ENCODE measurements at regions not wholly inside any gene's neighbourhood (a gene's known extent, or its start where the extent isn't known, plus 50 kb on each side); places are given as distances from the start of the nearest gene placed in this dataset.

GRCh38 chr16:9546438-9546786 lies 455.0 kb downstream of the HAPSTR1 start:
- H3K4me3 ChIP-seq (replicated peaks; ENCODE audit: insufficient read depth, low read length), result no peak overlapping the region
- TF ChIP-seq SPI1 (IDR thresholded peaks at IDR 0.05; ENCODE audit: borderline replicate concordance, low read depth), result no peak
- no peak for TF ChIP-seq GABPA (IDR thresholded peaks at IDR 0.05; ENCODE audit: low read depth)
- no peak for TF ChIP-seq POLR2AphosphoS5 (IDR thresholded peaks at IDR 0.05; ENCODE audit: low read depth)
- no peak for TF ChIP-seq REST (IDR thresholded peaks at IDR 0.05; ENCODE audit: insufficient replicate concordance, low read depth)
- no peak for TF ChIP-seq CTCF (IDR thresholded peaks at IDR 0.05; ENCODE audit: insufficient read depth, low read length)
- H3K27ac ChIP-seq (replicated peaks), result no peak overlapping the region
- DNase-seq (ENCODE audit: low read depth in 1 of 2, low spot score in 1 of 2), result no peak
- H3K27me3 ChIP-seq (ENCODE audit: insufficient read depth, poor library complexity, severe bottlenecking), result no peaks in the 10 kb centered on the region

- H3K4me3 ChIP-seq (replicated peaks; ENCODE audit: insufficient read depth, low read length), result no peak overlapping the region
- DNase-seq (ENCODE audit: low read depth in 1 of 2, low spot score in 1 of 2), result no peak
- no peak overlapping the region for H3K27ac ChIP-seq (replicated peaks)
- no peak for TF ChIP-seq REST (IDR thresholded peaks at IDR 0.05; ENCODE audit: insufficient replicate concordance, low read depth)
- no peak for TF ChIP-seq CTCF (IDR thresholded peaks at IDR 0.05; ENCODE audit: insufficient read depth, low read length)
- no peak for TF ChIP-seq GABPA (IDR thresholded peaks at IDR 0.05; ENCODE audit: low read depth)
- no peak for TF ChIP-seq POLR2AphosphoS5 (IDR thresholded peaks at IDR 0.05; ENCODE audit: low read depth)
- TF ChIP-seq SPI1 (IDR thresholded peaks at IDR 0.05; ENCODE audit: borderline replicate concordance, low read depth), result no peak
- peaks cover 2% of the 10 kb centered on the region for H3K27me3 ChIP-seq (ENCODE audit: insufficient read depth, poor library complexity, severe bottlenecking)
Observed at GRCh38 chr16:9549487-9549886, 458.0 kb downstream of the HAPSTR1 start.

- H3K4me3 ChIP-seq (replicated peaks; ENCODE audit: insufficient read depth, low read length), result no peak overlapping the region
- H3K27me3 ChIP-seq (ENCODE audit: insufficient read depth, poor library complexity, severe bottlenecking), result peaks cover 2% of the 10 kb centered on the region
- no peak for DNase-seq (ENCODE audit: low read depth in 1 of 2, low spot score in 1 of 2)
- H3K27ac ChIP-seq (replicated peaks), result no peak overlapping the region
- TF ChIP-seq GABPA (IDR thresholded peaks at IDR 0.05; ENCODE audit: low read depth) (no peak), POLR2AphosphoS5 (IDR thresholded peaks at IDR 0.05; ENCODE audit: low read depth) (no peak), SPI1 (IDR thresholded peaks at IDR 0.05; ENCODE audit: borderline replicate concordance, low read depth) (no peak), REST (IDR thresholded peaks at IDR 0.05; ENCODE audit: insufficient replicate concordance, low read depth) (no peak), CTCF (IDR thresholded peaks at IDR 0.05; ENCODE audit: insufficient read depth, low read length) (no peak)
Observed at GRCh38 chr16:9555051-9555450, 463.6 kb downstream of the HAPSTR1 start.
